ENCODE measurements at regions not wholly inside any gene's neighbourhood (a gene's known extent, or its start where the extent isn't known, plus 50 kb on each side); places are given as distances from the start of the nearest gene placed in this dataset. TPM values are rescaled to one million over a fixed set of nuclear protein-coding genes. Genes with fewer than 3 reads are reported as not detected.
"Not testable (repeated sequence)": the region's sequence is repeated elsewhere in the genome, so short reads cannot be mapped to it uniquely, and the experiment has no call there.

- Histone ChIP-seq H2AFZ (replicated peaks) (no peak overlapping the region), H3K9ac (no peak overlapping the region), H3K9me3 (ENCODE audit: low read depth) (no peaks in the 10 kb centered on the region), H3K36me3 (no peaks in the 10 kb centered on the region), H3K4me2 (no peak overlapping the region), H4K20me1 (ENCODE audit: low read depth) (no peaks in the 10 kb centered on the region), H3F3A (ENCODE audit: low read depth) (no peaks in the 10 kb centered on the region), H3K4me3 (no peak overlapping the region), H3K4me1 (no peaks in the 10 kb centered on the region), H3K27me3 (no peaks in the 10 kb centered on the region), H3K27ac (no peak overlapping the region), H3K79me2 (ENCODE audit: low read depth) (no peaks in the 10 kb centered on the region)
- no peak for DNase-seq (ENCODE audit: low spot score)
- Mint-ChIP-seq H3K4me1 (no peaks in the 10 kb centered on the region), H3K36me3 (no peaks in the 10 kb centered on the region), H3K27me3 (ENCODE audit: insufficient read depth, low read depth) (peaks cover 3% of the 10 kb centered on the region), H3K27ac (no peak overlapping the region), H3K9me3 (peaks cover 12% of the 10 kb centered on the region), H3K4me3 (no peak overlapping the region)
- no peak for TF ChIP-seq EZH2 (IDR thresholded peaks at IDR 0.05)
- TF ChIP-seq CTCF (IDR thresholded peaks at IDR 0.05), result no peak
- TF ChIP-seq EZH2phosphoT487 (IDR thresholded peaks at IDR 0.05), result no peak
Measured at GRCh38 chr17:21613071-21613429, 79.3 kb upstream of the KCNJ18 start.

GRCh38 chr17:21626987-21627386 is 65.3 kb upstream of the KCNJ18 start:
- not testable (repeated sequence) for H4K20me1 ChIP-seq (ENCODE audit: low read depth); H3K27me3 ChIP-seq; H3K4me1 Mint-ChIP-seq; H3K4me3 Mint-ChIP-seq; H3K4me1 ChIP-seq; H3K9ac ChIP-seq; H3K27ac Mint-ChIP-seq; DNase-seq (ENCODE audit: low spot score); H3K36me3 Mint-ChIP-seq; H2AFZ ChIP-seq (replicated peaks); H3K4me3 ChIP-seq; H3F3A ChIP-seq (ENCODE audit: low read depth); H3K36me3 ChIP-seq; H3K9me3 Mint-ChIP-seq; H3K27ac ChIP-seq; H3K9me3 ChIP-seq (ENCODE audit: low read depth); H3K27me3 Mint-ChIP-seq (ENCODE audit: insufficient read depth, low read depth); H3K4me2 ChIP-seq; H3K79me2 ChIP-seq (ENCODE audit: low read depth)

Small RNA genes in the stretch of these regions (small RNA-seq; reads per million reads assigned to genes)
- gene AC233702.6 (not detected), gene AC233702.8 (not detected)
